NOMO-1 treated with dmso at 0.1 percent for 144 hours (cell line): ENCODE measurements at regions not wholly inside any gene's neighbourhood (a gene's known extent, or its start where the extent isn't known, plus 50 kb on each side); places are given as distances from the start of the nearest gene placed in this dataset.

ENCODE experiments used
- DNase-seq: peaks from one replicate; lab custom pipeline; 2025; ENCODE audit not compliant: unreplicated experiment; lab: John Stamatoyannopoulos, UW

DNA sequence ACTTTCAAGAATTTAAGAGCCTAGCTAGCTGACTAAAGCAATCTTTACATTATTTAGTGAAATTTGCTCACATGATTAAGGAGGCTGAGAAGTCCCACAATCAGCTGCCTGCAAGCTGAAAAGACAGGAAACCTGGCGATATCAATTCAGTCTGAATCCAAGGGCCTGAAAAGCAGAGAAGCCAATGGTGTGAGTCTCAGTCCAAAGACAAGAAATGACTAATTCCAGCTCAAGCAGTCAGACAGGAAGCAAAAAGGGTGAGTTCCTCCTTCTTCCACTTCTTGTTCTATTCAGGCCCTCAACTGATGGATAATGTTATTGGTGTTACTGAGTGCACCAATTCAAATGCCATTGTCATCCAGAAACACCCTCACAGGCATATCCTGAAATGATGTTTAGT, 1231.6 kb upstream of the CELF2 start:
- no peak for DNase-seq

DNA sequence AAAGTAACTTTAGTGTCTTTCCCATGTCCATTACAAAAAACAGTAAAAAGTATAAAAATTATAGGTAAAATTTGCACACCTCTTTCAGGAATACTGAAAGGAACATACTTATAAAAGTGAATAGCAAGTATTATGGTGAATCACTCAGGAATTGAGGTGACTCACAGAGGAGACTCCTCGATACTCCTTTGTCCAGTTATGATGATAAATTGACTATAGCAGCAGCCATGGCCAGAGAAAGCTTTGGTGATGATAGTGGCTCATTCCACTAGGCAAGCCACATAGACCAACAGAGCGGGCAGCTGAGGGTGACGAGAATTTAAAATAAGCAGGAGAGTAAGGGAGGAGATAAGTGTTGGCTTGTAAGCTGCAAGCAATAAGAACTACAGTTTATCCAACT, 1231.1 kb upstream of the CELF2 start:
- DNase-seq: no peak

DNA sequence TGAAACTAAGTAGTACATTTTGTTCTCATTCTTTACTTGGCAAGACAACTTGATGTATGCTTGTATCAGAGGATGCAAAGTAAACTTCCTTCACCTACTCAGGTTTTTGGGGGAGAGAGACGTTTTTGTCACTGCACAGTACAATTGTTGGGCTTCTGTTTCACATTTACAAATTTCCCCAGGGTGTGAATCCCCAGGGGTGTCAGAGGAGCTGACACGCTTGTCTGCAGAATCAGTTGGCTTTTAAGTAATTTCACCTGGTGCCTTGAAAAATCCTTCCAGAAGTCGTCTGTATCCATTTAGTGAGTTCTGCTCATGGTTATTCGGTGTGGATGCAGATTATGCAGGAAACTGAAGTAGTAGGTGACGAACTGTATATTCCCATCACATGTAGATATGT, 1227.7 kb upstream of the CELF2 start:
- no peak for DNase-seq

DNA sequence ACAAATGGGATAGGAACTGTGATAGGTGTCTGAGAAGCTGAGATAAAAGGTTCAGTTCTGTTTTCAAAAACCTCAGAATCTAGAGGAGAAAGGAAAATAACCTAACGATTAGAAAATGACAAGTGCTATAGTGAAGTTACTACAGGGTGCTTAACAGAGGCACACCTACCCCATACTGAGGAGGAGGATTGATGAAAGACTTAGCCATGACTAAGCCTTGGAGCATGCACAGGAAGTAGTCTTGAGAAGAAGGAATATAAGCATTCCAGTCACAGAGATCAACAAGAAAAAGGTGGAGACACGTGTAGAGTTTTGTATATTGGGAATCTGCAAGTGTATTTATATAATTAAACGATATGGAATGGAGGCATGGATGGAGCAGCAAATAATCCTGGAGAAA, 1225.5 kb upstream of the CELF2 start:
- no peak for DNase-seq

DNA sequence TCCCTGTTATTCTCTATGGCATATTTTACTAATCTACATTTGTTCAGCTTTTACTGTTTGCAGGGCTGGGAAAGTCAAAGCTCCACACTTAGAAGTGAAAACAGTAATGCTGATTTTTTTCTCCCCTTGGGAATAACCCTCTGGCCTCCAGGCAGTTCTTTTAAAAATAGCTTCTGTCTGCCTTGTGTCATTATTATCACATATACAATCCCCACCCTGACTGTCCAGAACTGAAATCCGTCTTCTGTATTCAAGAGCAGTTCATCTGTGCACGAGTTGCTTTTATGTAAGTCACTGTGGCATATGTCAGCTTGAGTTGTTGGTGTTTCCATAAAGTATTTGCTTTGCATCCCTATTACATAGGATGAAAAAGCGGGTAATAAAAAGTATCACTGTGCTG, 1221.1 kb upstream of the CELF2 start:
- no peak for DNase-seq

DNA sequence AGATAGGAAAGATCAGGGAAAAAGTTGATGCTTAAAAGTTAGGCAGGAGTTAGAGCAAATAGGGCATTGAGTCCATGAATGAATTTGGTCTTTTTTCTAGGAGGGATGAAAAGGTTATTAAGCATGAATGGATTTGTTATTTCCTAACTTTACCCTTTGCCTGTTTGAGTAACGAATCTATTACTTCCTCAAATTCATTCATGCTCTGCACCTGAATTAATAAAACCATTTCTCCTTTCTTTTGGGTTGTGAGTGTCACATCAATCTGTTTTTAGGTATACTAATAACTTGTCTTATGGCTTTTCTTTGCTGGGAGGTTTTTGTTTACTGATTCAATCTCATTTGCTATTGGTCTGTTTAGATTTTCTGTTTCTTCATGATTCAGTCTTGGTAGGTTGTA, 1217.7 kb upstream of the CELF2 start:
- no peak for DNase-seq

DNA sequence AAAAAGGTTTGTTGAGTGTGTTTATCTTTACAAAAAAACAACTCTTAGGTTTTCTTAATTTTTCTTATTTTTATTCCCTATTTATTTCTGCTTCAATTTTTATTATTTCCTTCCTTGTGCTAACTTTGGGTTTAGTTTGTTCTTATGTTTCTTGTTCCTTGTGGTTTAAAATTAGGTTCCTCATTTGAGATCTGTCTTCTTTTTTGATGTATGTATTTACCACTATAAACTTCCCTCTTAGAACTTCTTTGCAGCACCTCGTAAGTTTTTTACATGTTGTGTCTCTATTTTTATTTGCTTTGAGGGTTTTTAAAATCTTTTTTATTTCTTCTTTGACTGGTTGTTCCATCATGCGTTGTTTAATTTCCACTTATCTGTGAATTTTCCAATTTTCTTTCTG, 1217.1 kb upstream of the CELF2 start:
- peak; percentile 20 for DNase-seq

DNA sequence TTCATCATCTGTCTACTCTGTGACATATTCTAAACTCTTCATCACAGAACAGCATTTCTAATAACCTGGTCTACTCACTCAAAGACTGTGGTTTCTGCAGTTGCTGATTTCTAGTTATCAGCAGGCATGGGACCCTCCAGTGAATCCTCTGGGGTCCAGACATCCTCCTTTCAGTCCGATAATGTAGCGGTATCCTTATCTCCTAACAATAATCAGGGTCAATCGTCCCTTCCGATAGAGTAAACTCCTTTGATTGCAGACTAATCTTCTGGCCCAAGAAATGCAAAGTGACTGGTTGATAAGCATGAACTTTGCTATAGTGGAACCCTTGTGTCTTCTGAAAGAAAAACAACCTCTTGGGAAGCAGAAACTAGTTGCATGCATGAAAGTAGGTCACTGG, 1209.8 kb upstream of the CELF2 start:
- DNase-seq: no peak

DNA sequence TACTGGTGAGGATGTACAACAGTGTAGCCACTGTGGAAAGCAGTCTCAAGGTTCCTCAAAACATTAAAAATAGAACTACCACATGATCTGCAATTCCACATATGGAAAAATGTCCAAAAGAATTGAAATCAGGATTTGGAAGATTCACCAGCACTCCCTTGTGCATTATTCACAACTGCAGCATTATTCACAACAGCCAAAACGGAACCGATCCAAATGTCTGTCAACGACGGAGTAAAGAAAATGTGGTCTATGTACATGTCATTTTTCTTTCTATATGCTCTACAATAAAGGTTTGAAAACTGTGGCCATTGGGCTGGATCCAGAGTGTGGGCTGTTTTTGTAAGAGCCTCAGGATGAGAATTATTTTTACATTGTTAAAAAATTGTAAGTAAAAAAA, 1206.1 kb upstream of the CELF2 start:
- DNase-seq: no peak

DNA sequence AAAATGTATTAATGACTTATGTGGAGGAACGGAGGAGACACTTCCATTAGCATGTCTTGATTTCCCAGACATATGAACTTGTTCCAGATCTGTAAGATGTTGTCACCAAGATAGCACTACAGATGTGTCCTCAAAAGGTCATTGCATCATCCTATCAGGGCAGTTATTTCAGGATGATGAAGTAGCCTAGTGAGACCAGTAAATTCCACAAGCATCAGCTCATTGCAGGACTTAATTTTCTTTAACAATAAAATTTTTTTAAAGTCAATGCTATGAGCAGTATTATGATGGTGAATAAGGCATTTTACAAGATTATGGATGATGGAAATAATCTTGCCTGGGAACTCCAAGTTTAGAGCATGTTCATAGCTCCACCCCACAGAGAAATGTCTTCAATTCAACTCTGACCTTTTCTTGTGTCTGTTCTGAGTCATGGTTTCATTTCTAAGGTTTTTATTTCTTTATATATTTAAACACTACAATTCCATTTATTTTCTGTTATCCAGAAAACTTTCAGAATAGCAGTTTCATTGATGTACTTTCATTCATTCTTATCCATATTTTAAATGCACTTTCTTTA, 1203.3 kb upstream of the CELF2 start:
- no peak for DNase-seq

DNA sequence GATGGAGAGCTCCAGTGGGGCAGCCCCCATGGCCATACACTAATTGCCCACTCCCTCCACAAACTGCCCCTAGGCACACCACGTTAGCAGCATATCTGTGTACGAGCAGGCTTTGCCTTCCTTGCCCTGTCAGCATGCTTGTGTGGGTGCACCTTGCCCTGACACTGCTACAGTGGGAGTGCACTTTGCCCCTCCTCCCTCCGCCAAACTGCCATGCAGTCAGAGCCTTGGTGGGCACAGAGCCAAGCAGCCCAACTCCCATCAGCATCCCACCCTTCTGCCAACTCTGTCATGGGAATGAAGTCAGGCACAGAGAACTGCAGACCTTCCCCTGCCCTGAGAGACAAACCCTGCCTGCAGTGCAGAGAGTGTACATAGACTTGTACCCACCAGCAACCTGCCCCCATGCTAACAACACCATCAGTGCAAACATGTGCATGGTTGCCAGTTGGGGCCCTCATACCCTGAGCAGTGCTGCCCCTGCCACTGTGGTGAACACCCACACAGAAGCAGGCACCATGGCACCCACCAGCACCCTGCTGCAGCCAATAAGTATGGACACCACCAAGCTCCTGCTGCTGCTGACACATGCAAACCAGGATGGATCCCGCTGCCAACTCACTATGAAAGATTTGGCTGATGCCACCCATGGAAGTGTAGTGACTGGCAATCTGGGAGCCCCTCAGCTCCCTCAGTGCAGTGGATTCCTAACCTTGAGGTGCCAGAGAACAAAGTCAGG, 1197.7 kb upstream of the CELF2 start:
- no peak for DNase-seq

DNA sequence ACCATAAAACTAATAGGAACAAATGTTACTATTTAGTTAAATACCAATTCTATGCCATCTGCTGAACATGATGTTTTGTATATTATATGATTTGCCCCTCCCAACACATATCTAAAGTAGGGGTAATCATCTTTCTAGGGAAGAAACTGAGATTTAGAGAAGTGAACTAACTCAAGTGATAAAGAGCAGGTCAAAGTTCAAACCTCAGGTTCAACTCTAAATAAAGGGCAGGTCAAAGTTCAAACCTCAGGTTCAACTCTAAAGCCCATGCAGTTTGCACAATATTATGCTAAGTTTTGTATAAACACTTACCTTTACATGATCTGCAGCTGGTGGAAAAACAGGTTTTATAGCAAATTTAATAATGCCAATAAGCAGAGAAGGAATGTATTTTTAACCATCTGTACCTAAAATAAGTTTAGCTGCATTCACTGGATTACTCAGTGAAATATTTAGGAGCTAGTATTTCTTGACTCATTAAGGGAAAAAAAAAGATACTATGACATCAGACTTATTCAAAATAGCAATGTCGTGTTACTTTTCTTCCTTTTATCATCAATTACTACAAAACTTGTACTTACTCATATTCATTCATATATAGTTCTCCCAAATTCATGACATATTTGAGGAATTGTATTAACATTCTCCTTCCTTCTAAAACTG, 1194.3 kb upstream of the CELF2 start:
- DNase-seq: peak; percentile 6

DNA sequence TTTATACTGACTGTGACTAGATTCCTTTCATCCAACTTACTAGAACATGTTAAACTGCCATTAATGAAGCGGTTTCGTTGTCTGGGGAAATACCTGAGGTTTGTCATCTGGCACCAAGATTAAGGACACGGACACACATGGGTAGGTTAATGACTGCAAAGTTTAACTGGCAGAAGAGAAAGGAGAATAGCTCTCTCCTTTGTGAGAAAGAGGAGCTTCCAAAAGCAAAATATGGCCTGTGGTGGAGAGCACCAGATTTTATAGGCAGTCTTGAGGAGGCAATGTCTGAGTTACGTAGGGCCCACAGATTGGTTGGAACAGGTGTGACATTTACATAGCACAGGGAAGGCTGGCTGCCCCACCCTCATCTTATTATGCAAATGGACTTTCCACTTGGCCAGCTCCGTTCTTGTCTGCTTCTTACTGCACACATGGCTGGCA, 1193.0 kb upstream of the CELF2 start:
- no peak for DNase-seq

DNA sequence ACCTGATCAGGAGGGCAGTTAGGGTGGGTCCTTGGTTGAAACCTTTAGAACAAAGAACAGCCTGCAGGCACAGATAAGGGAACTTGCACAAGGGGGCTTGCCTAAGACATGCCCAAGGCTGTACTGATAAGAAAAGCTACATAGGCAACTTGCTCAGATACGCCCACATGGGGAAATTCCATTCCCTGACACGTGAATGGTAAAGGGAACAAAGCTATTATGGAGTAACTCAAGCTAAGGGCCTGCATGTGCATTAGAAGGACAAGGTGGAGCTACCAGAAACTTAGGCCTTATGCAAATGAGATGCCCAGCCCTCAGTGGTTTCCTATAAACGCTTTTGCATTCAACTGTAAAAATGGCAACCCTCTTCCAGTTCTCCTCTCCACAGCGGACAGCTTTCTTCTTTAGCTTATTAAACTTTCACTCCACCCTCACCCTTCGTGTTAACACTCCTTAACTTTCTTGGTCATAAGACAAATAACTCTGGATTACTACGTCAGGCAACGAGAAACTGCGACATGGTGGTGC, 1192.1 kb upstream of the CELF2 start:
- DNase-seq: peak; percentile 71

DNA sequence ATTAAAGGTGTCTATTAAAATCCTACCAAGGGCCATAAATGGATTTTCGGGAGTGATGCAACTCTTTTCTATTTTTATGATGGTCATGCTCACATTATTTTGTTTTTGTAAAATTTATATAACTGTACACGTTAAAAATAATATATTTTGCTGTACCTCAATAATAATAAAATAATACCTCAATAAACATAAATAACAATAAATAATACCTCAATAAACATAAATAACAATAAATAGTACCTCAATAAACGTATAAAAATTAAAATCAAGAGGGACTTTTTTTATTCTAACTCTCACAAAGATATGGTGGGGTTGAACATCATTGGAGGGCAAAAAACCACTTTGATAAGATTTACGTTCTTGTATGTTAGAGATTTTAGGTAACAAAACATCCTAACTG, 1189.6 kb upstream of the CELF2 start:
- DNase-seq: no peak

DNA sequence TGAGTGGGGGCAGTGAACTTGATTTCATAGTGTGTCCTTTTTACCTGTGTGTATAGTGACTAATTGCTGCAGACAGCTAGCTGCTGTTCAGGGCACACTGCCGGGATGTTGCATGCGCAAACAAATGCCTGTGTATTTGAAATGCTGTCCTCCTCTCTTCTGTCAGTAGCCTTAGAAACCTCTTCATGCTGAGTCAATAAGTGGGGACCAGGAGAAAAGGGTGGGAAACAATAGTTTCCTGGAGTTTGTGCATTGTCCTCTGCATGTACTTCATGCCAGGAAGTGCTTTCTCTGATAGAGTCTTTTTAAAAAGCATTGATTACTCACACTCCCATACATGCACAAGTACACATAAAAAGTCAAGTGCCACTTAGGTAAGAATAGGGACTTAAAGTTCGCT, 1183.7 kb upstream of the CELF2 start:
- no peak for DNase-seq

DNA sequence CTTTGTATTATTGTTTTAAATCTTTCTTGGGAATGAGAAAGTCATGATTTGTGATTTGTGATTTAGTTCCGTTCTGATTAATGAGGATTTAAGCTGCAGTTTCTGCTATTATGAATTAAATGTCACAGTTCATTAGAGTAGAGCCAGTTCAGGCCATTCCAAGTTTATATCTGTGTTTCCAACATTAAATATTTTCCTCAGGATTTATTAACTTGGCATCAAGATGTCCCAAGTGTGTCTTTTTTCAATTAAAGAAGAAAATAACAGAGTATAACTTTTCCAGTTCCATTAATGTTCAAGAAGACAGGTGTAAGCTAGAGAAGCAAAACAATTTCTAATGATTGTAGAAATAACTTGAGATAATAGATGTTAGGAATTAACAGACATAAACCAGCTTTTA, 1183.2 kb upstream of the CELF2 start:
- no peak for DNase-seq

DNA sequence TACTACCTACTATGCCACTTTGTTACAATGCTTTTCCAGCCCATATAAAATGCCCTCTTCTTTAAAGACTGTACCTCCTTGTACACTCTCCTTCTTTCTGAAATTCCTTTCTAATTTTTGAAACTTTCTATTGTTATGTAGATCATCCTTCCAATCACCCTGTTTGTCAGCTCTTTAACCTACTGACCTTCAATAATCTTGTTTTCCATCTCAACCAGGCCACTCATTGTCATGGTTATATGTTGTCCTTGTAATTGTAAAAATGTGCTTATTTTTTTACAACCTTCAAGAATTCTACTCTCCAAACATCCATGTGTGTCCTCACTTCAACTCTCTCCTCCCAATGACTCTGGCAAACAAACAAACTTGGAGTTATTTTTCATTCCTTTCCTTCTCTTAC, 1172.6 kb upstream of the CELF2 start:
- DNase-seq: no peak

DNA sequence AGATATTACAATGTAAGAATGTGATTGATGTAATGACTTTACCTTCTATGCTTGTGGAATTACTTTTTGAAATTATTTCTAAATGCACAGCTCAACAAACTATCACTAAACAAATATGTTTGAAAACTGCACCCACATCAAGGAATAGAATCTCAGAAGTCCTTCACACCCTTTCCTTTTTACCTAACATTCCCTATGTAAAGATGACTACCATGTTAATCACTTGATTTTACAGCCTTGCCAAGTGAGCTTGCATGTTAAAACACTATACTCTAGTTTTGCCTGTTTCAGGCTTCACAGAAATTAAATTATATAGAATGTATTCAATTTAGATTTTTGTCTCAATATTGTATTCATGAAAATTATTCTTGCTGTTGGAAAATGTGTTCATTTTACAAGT, 1169.4 kb upstream of the CELF2 start:
- DNase-seq: no peak

DNA sequence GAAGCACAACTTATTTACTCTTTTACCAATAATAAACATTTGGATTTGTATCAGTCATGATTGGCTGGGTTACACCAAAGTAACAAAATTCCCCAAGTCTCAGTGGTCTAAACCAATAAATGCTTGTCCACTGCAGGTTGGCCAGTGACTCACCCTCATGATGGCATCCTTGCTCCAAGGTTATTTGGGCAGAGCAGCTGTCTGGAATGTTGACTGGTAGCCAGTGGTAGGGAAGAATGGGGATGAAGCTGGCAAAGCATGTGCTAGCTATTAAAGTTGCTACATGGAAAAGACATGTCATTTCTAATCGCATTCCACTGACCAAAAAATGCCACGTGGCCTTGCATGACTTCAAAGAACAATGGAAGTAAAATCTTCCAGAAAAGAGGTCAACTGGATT, 1168.7 kb upstream of the CELF2 start:
- DNase-seq: no peak

DNA sequence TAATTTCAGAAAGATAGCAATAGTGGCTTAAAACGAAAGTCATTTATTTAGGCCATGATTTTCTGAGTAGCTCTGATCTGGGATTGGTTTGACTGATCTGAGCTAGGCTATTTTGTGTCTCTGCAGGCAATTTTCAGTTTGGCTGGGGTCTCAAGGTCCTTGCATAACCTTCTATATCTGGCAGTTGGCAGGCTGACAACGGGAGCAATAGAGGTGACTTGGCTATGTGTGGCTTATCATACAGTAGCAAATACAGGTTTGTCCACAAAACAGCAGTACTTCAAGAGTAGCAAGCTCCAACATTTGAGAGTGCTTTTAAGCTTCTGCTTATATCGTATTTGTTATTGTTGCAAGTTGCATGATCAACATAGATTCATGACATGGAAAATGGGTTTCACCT, 1167.3 kb upstream of the CELF2 start:
- no peak for DNase-seq

DNA sequence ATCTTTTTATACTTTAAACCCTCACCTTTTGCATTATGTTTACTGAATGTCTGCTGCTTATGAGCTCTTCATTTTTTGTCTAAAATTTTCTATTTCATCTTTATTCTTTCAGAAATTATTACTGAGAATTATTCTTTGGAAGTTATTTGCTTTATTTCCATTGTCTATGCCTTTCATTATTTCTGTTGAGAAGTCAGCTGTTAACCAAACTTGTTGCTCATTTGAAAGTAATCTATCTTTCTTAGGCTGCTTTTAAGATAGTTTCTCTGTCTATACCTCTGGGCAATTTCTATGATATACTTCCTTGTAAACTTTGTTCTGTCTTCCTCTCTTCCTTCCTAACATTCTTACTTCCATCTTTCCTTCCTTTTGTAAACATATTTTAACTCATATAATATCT, 1165.9 kb upstream of the CELF2 start:
- DNase-seq: no peak
